H1 (cell line): ENCODE measurements at regions not wholly inside any gene's neighbourhood (a gene's known extent, or its start where the extent isn't known, plus 50 kb on each side); places are given as distances from the start of the nearest gene placed in this dataset.

Experiments
- CTCF ChIA-PET: fragments of 300-600 bp; sonication (Branson Sonifier 250); formaldehyde crosslinking; loops from one replicate; lab custom pipeline; 2021; ENCODE audit not compliant: partially characterized antibody; lab: Charles Lee
- POLR2A ChIA-PET: fragments of 300-600 bp; sonication (Branson Sonifier 250); formaldehyde crosslinking; loops from one replicate; lab custom pipeline; 2021; ENCODE audit warnings: inconsistent platforms; ENCODE audit not compliant: partially characterized antibody; lab: Charles Lee
- DNase-seq, 2 experiments: peaks; one replicate each; pipeline versions ENCODE4 v3.0.0 to v3.0.0-alpha.2; 2010 to 2022; ENCODE audit warnings: low spot score in 2 of 2, low read depth in 1 of 2, mixed read lengths in 1 of 2
- FAIRE-seq: peaks from 2 replicates; lab custom pipeline; 2011; peaks lifted over from hg19 to GRCh38; lab: Jason Lieb, UNC
- H2AFZ ChIP-seq: 2 replicates; pipeline ENCODE4 v1.8.1; 2012; ENCODE audit warnings: low read length, inconsistent platforms
- H2AK5ac ChIP-seq: 2 replicates; pipeline ENCODE4 v1.6.1; 2013; ENCODE audit warnings: low read depth, low read length
- H2BK120ac ChIP-seq: replicated peaks from 2 replicates; pipeline ENCODE3; 2013; ENCODE audit warnings: low read depth, low read length, inconsistent platforms
- H2BK12ac ChIP-seq: 2 replicates; pipeline ENCODE4 v1.6.1; 2013; ENCODE audit warnings: low read depth, low read length
- H2BK15ac ChIP-seq: 2 replicates; pipeline ENCODE4 v1.6.1; 2013; ENCODE audit warnings: low read length
- H2BK20ac ChIP-seq: 2 replicates; pipeline ENCODE4 v1.6.1; 2013; ENCODE audit warnings: low read length
- H2BK5ac ChIP-seq: 2 replicates; pipeline ENCODE4 v1.6.1; 2013; ENCODE audit warnings: low read depth, low read length
- H3K14ac ChIP-seq: 2 replicates; pipeline ENCODE4 v1.6.1; 2013; ENCODE audit warnings: inconsistent platforms; ENCODE audit not compliant: insufficient read length
- H3K18ac ChIP-seq: 2 replicates; pipeline ENCODE4 v1.6.1; 2013; ENCODE audit warnings: low read length; ENCODE audit errors: extremely low read depth
- H3K23ac ChIP-seq: 2 replicates; pipeline ENCODE4 v1.6.1; 2013; ENCODE audit warnings: inconsistent platforms; ENCODE audit not compliant: insufficient read length
- H3K23me2 ChIP-seq: 2 replicates; pipeline ENCODE4 v1.6.1; 2013; ENCODE audit warnings: low read depth, low read length
- H3K27ac ChIP-seq: 2 replicates; pipeline ENCODE4 v1.6.1; 2011; ENCODE audit warnings: low read depth, low read length, inconsistent platforms
- H3K27me3 ChIP-seq, 4 experiments: replicated peaks in 1 of 4; 1 replicate in 1 of 4; 2 replicates in 3 of 4; pipeline versions ENCODE4 v1.6.1 to v1.8.1; 2011 to 2013; ENCODE audit warnings: low read length in 3 of 4, mild to moderate bottlenecking in 3 of 4, inconsistent platforms in 2 of 4, mixed read lengths in 2 of 4, moderate library complexity in 1 of 4; ENCODE audit not compliant: control insufficient read depth in 3 of 4, insufficient read depth in 3 of 4; ENCODE audit errors: extremely low read depth in 1 of 4
- H3K36me3 ChIP-seq, 4 experiments: 2 replicates each; pipeline versions ENCODE4 v1.6.1 to v1.8.1; 2011 to 2013; ENCODE audit warnings: mild to moderate bottlenecking in 4 of 4, low read length in 3 of 4, moderate library complexity in 2 of 4, control low read depth in 1 of 4, inconsistent platforms in 1 of 4; ENCODE audit not compliant: insufficient read depth in 4 of 4, control insufficient read depth in 2 of 4
- H3K4ac ChIP-seq: replicated peaks from 2 replicates; pipeline ENCODE3; 2013; ENCODE audit warnings: low read length, low read depth, mixed read lengths, inconsistent platforms; ENCODE audit not compliant: insufficient read length
- H3K4me1 ChIP-seq, 4 experiments: replicated peaks in 1 of 4; 1 replicate in 1 of 4; 2 replicates in 3 of 4; pipeline versions ENCODE4 v1.6.1 to v1.8.1; 2011 to 2013; ENCODE audit warnings: low read length in 3 of 4, inconsistent platforms in 2 of 4, mixed read lengths in 1 of 4; ENCODE audit not compliant: insufficient read depth in 4 of 4, control insufficient read depth in 3 of 4
- H3K4me2 ChIP-seq, 2 experiments: 2 replicates each; pipeline versions ENCODE4 v1.6.1 to v1.8.1; 2011 to 2013; ENCODE audit warnings: low read depth in 2 of 2, low read length in 2 of 2, control low read depth in 1 of 2, inconsistent platforms in 1 of 2, mild to moderate bottlenecking in 1 of 2; ENCODE audit not compliant: insufficient read depth in 1 of 2
- H3K4me3 ChIP-seq, 4 experiments: fragments of 200-600, 300-600 bp in 1 of 4; sonication (generic), shearing (Covaris generic), sonication (Bioruptor Twin) in 1 of 4; 2 replicates each; pipeline versions ENCODE4 v1.5.1 to v1.8.1; 2011 to 2016; ENCODE audit warnings: low read length in 4 of 4, low read depth in 3 of 4, control low read depth in 2 of 4, inconsistent platforms in 2 of 4, mild to moderate bottlenecking in 2 of 4, mixed read lengths in 1 of 4, moderate library complexity in 1 of 4; ENCODE audit not compliant: insufficient read depth in 2 of 4; ENCODE audit errors: extremely low read depth in 1 of 4
- H3K56ac ChIP-seq: replicated peaks from 2 replicates; pipeline ENCODE3; 2013; ENCODE audit warnings: low read depth, mild to moderate bottlenecking, mixed read lengths, low read length, inconsistent platforms; ENCODE audit not compliant: insufficient read length
- H3K79me1 ChIP-seq: 2 replicates; pipeline ENCODE4 v1.6.1; 2013; ENCODE audit warnings: low read depth, low read length, control low read depth
- H3K79me2 ChIP-seq, 2 experiments: 2 replicates each; pipeline versions ENCODE4 v1.6.1 to v1.8.1; 2012 to 2013; ENCODE audit warnings: low read length in 2 of 2, mild to moderate bottlenecking in 2 of 2, inconsistent platforms in 1 of 2; ENCODE audit not compliant: insufficient read depth in 2 of 2, control insufficient read depth in 1 of 2
- H3K9ac ChIP-seq, 4 experiments: replicated peaks in 1 of 4; 1 replicate in 1 of 4; 2 replicates in 3 of 4; pipeline versions ENCODE4 v1.6.1 to v1.8.1; 2011 to 2013; ENCODE audit warnings: low read depth in 3 of 4, low read length in 3 of 4, control low read depth in 2 of 4, mild to moderate bottlenecking in 2 of 4, moderate library complexity in 2 of 4, inconsistent platforms in 1 of 4; ENCODE audit errors: extremely low read depth in 1 of 4
- H3K9me3 ChIP-seq, 2 experiments: 2 replicates each; pipeline versions ENCODE4 v1.6.1 to v1.8.1; 2012 to 2013; ENCODE audit warnings: mild to moderate bottlenecking in 2 of 2, moderate library complexity in 2 of 2, control low read depth in 1 of 2, inconsistent platforms in 1 of 2, low read depth in 1 of 2, low read length in 1 of 2, mixed read lengths in 1 of 2; ENCODE audit not compliant: insufficient read depth in 2 of 2
- H4K20me1 ChIP-seq, 2 experiments: replicated peaks in 1 of 2; 2 replicates each; pipeline versions ENCODE3 to v1.8.1; 2011 to 2013; ENCODE audit warnings: inconsistent platforms in 2 of 2, low read length in 2 of 2, mild to moderate bottlenecking in 1 of 2; ENCODE audit not compliant: insufficient read depth in 2 of 2, control insufficient read depth in 1 of 2
- H4K5ac ChIP-seq: 2 replicates; pipeline ENCODE4 v1.6.1; 2013; ENCODE audit warnings: low read length, low read depth, mixed read lengths, inconsistent platforms; ENCODE audit not compliant: insufficient read length
- H4K8ac ChIP-seq: 2 replicates; pipeline ENCODE4 v1.8.0; 2013; ENCODE audit warnings: mild to moderate bottlenecking, moderate library complexity, low read length, inconsistent platforms; ENCODE audit not compliant: insufficient read depth; ENCODE audit errors: extremely low read depth
- H4K91ac ChIP-seq: replicated peaks from 2 replicates; pipeline ENCODE3; 2013; ENCODE audit warnings: low read length, mixed read lengths, inconsistent platforms; ENCODE audit not compliant: insufficient read length
- BCL11A ChIP-seq, 2 experiments: IDR thresholded peaks; one replicate each; pipeline ENCODE4 v1.6.1; 2011; ENCODE audit warnings: low read depth in 2 of 2, low read length in 2 of 2, mild to moderate bottlenecking in 2 of 2
- CHD1 ChIP-seq: IDR thresholded peaks from 2 replicates; pipeline ENCODE4 v1.6.1; 2012; ENCODE audit warnings: low read depth, low read length, improper control_type of control experiment
- CHD2 ChIP-seq: IDR thresholded peaks from 2 replicates; pipeline ENCODE4 v1.6.1; 2012; ENCODE audit warnings: low read length, improper control_type of control experiment
- CREB1 ChIP-seq: IDR thresholded peaks from 2 replicates; pipeline ENCODE4 v1.6.1; 2012; ENCODE audit warnings: inconsistent platforms
- CTCF ChIP-seq, 3 experiments: IDR thresholded peaks; 1 replicate in 2 of 3; 2 replicates in 1 of 3; pipeline versions ENCODE4 v1.5.1 to v1.6.1; 2011; ENCODE audit warnings: low read length in 3 of 3, mild to moderate bottlenecking in 3 of 3, inconsistent platforms in 2 of 3, low read depth in 1 of 3, moderate library complexity in 1 of 3; ENCODE audit not compliant: insufficient read depth in 1 of 3; ENCODE audit errors: control extremely low read depth in 1 of 3
- HDAC2 ChIP-seq, 2 experiments: fragments of 300-600 bp in 1 of 2; sonication (generic) in 1 of 2; IDR thresholded peaks; 2 replicates each; pipeline ENCODE4 v1.6.1; 2011 to 2012; ENCODE audit warnings: low read depth in 2 of 2, low read length in 2 of 2, mild to moderate bottlenecking in 2 of 2, moderate library complexity in 2 of 2, borderline replicate concordance in 1 of 2, inconsistent platforms in 1 of 2
- KDM4A ChIP-seq: IDR thresholded peaks from one replicate; pipeline ENCODE4 v1.7.1; 2012; ENCODE audit warnings: low read depth, mild to moderate bottlenecking, moderate library complexity, low read length, inconsistent platforms; ENCODE audit not compliant: severe bottlenecking
- POU5F1 ChIP-seq: IDR thresholded peaks from 2 replicates; pipeline ENCODE4 v1.6.1; 2011; ENCODE audit warnings: low read depth, mild to moderate bottlenecking, low read length, moderate library complexity
- SAP30 ChIP-seq: fragments of 300-600 bp; sonication (generic); IDR thresholded peaks from 2 replicates; pipeline ENCODE4 v1.7.1; 2012; ENCODE audit warnings: low read length, moderate library complexity, mild to moderate bottlenecking, inconsistent platforms; ENCODE audit not compliant: insufficient read depth, insufficient replicate concordance
- TAF1 ChIP-seq: IDR thresholded peaks from 2 replicates; pipeline ENCODE4 v1.6.1; 2011; ENCODE audit warnings: mild to moderate bottlenecking, low read depth, low read length
- TCF12 ChIP-seq: IDR thresholded peaks from 2 replicates; pipeline ENCODE4 v1.6.1; 2011; ENCODE audit warnings: low read depth, mild to moderate bottlenecking, low read length
- TEAD4 ChIP-seq: IDR thresholded peaks from 2 replicates; pipeline ENCODE4 v1.6.1; 2012; ENCODE audit warnings: low read depth, low read length, inconsistent platforms, mixed read lengths
- ZNF274 ChIP-seq: IDR thresholded peaks from 2 replicates; pipeline ENCODE4 v1.7.0; 2012; ENCODE audit warnings: low read length, borderline replicate concordance; ENCODE audit errors: extremely low read depth
- WGBS, 2 experiments: shearing (Covaris generic) in 1 of 2; methylation state at CpG; one replicate each; pipeline versions ENCODE4 v1.1.6 to v1.1.7; 2013 to 2015; ENCODE audit warnings: low lambda C conversion rate in 2 of 2, mixed read lengths in 2 of 2, inconsistent platforms in 1 of 2, low coverage in 1 of 2, missing lambda C conversion rate in 1 of 2; ENCODE audit not compliant: insufficient replicate concordance in 2 of 2, insufficient coverage in 1 of 2, insufficient read length in 1 of 2; ENCODE audit errors: extremely low coverage in 1 of 2, missing lambda C conversion rate in 1 of 2; 5-methylcytosine and 5-hydroxymethylcytosine counted together

GRCh38 chr2:138147796-138148195, 183.5 kb downstream of the HNMT start:
- Histone ChIP-seq H3K56ac (no peak overlapping the region), H4K91ac (no peak overlapping the region), H3K4ac (no peak overlapping the region), H4K20me1 (no peaks in the 10 kb centered on the region), H3K9me3 (no peaks in the 10 kb centered on the region), H3K14ac (no peak overlapping the region), H2BK15ac (no peak overlapping the region), H2BK12ac (no peak overlapping the region), H3K79me2 (no peaks in the 10 kb centered on the region), H2AFZ (no peak overlapping the region), H3K79me1 (no peaks in the 10 kb centered on the region), H4K8ac (no peak overlapping the region), H2BK20ac (no peak overlapping the region), H4K5ac (no peak overlapping the region), H3K18ac (no peak overlapping the region), H3K4me2 (no peak overlapping the region), H3K36me3 (no peaks in the 10 kb centered on the region), H3K27ac (no peak overlapping the region), H2AK5ac (no peak overlapping the region), H3K9ac (no peak overlapping the region), H2BK5ac (no peak overlapping the region), H3K4me3 (no peak overlapping the region), H3K4me1 (no peaks in the 10 kb centered on the region), H3K23ac (no peak overlapping the region), H2BK120ac (no peak overlapping the region), H3K27me3 (no peaks in the 10 kb centered on the region), H3K23me2 (no peaks in the 10 kb centered on the region)
- POLR2A ChIA-PET: no interaction called here
- FAIRE-seq (no peak), DNase-seq (no peak)
- 83% methylated on average over 2 of the region's 2 CpGs; no CpG with 5 or more reads in 1 of the 2 experiments for WGBS, 2 experiments
- CTCF ChIA-PET: no interaction called here
- TF ChIP-seq CTCF (IDR thresholded peaks at IDR 0.05; ENCODE audit: control extremely low read depth in 1 of 3, insufficient read depth in 1 of 3, low read depth in 1 of 3, low read length in 3 of 3) (no peak), HDAC2 (IDR thresholded peaks at IDR 0.05; ENCODE audit: borderline replicate concordance in 1 of 2, low read depth in 2 of 2, low read length in 2 of 2) (no peak), CHD2 (no peak), CHD1 (no peak), KDM4A (no peak), TCF12 (no peak), ZNF274 (no peak), SAP30 (no peak), TAF1 (no peak), POU5F1 (no peak), BCL11A (IDR thresholded peaks at IDR 0.05; ENCODE audit: low read depth in 2 of 2, low read length in 2 of 2) (no peak), CREB1 (no peak), TEAD4 (no peak)
